ENCODE measurements at regions not wholly inside any gene's neighbourhood (a gene's known extent, or its start where the extent isn't known, plus 50 kb on each side); places are given as distances from the start of the nearest gene placed in this dataset.

DNA sequence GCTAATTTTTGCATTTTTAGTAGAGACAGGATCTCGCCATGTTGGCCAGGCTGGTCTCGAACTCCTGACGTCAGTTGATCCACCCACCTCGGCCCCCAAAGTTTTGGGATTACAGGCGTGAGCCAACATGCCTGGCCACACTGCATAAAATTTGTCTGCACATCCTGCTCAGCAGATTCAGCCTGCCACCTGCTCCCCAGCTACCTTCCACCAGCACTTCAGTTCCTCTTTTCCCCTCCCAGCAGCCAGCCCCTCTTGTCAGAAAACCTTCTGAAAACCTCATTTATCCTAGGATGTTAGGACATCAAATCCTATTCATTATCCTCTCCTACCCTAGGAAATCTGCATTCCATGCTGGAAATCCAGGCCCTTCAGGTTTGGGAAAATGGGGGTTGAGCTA lies 78.2 kb upstream of the CALM2 start:
- H3K9me3 Mint-ChIP-seq (ENCODE audit: unreplicated experiment) = no peaks in the 10 kb centered on the region
- no peaks in the 10 kb centered on the region for H3K27me3 Mint-ChIP-seq (ENCODE audit: unreplicated experiment)
- H3K4me3 Mint-ChIP-seq (ENCODE audit: unreplicated experiment) = no peak overlapping the region
- peaks cover 4% of the 10 kb centered on the region for H3K36me3 Mint-ChIP-seq (ENCODE audit: low read depth, unreplicated experiment)
- H3K4me1 Mint-ChIP-seq (ENCODE audit: unreplicated experiment) = peaks cover 6% of the 10 kb centered on the region
- H3K27ac Mint-ChIP-seq (ENCODE audit: unreplicated experiment) = no peak overlapping the region
- no peak for TF ChIP-seq CTCF (IDR thresholded peaks at IDR 0.05; ENCODE audit: unreplicated experiment)
- no peak for DNase-seq (ENCODE audit: low spot score)

GRCh38 chr2:47253447-47253846 lies 77.1 kb upstream of the CALM2 start:
- no peak overlapping the region for H3K4me3 Mint-ChIP-seq (ENCODE audit: unreplicated experiment)
- H3K36me3 Mint-ChIP-seq (ENCODE audit: low read depth, unreplicated experiment) = peaks cover 4% of the 10 kb centered on the region
- TF ChIP-seq CTCF (IDR thresholded peaks at IDR 0.05; ENCODE audit: unreplicated experiment) = no peak
- H3K27ac Mint-ChIP-seq (ENCODE audit: unreplicated experiment) = no peak overlapping the region
- H3K4me1 Mint-ChIP-seq (ENCODE audit: unreplicated experiment) = peaks cover 9% of the 10 kb centered on the region
- no peak for DNase-seq (ENCODE audit: low spot score)
- peaks cover 1% of the 10 kb centered on the region for H3K27me3 Mint-ChIP-seq (ENCODE audit: unreplicated experiment)
- H3K9me3 Mint-ChIP-seq (ENCODE audit: unreplicated experiment) = no peaks in the 10 kb centered on the region

GRCh38 chr2:47251404-47251675 lies 75.0 kb upstream of the CALM2 start:
- no peak for TF ChIP-seq CTCF (IDR thresholded peaks at IDR 0.05; ENCODE audit: unreplicated experiment)
- H3K9me3 Mint-ChIP-seq (ENCODE audit: unreplicated experiment) = no peaks in the 10 kb centered on the region
- H3K4me3 Mint-ChIP-seq (ENCODE audit: unreplicated experiment) = no peak overlapping the region
- DNase-seq (ENCODE audit: low spot score) = no peak
- H3K27me3 Mint-ChIP-seq (ENCODE audit: unreplicated experiment) = peaks cover 3% of the 10 kb centered on the region
- peaks cover 4% of the 10 kb centered on the region for H3K36me3 Mint-ChIP-seq (ENCODE audit: low read depth, unreplicated experiment)
- peaks cover 9% of the 10 kb centered on the region for H3K4me1 Mint-ChIP-seq (ENCODE audit: unreplicated experiment)
- H3K27ac Mint-ChIP-seq (ENCODE audit: unreplicated experiment) = no peak overlapping the region

- Mint-ChIP-seq H3K9me3 (ENCODE audit: unreplicated experiment) (no peaks in the 10 kb centered on the region), H3K4me3 (ENCODE audit: unreplicated experiment) (no peak overlapping the region), H3K36me3 (ENCODE audit: low read depth, unreplicated experiment) (peaks cover 4% of the 10 kb centered on the region), H3K27me3 (ENCODE audit: unreplicated experiment) (peaks cover 3% of the 10 kb centered on the region), H3K27ac (ENCODE audit: unreplicated experiment) (no peak overlapping the region), H3K4me1 (ENCODE audit: unreplicated experiment) (peaks cover 9% of the 10 kb centered on the region)
- DNase-seq (ENCODE audit: low spot score) = no peak
- TF ChIP-seq CTCF (IDR thresholded peaks at IDR 0.05; ENCODE audit: unreplicated experiment) = no peak
Measured at GRCh38 chr2:47250586-47251403, 74.5 kb upstream of the CALM2 start.

DNA sequence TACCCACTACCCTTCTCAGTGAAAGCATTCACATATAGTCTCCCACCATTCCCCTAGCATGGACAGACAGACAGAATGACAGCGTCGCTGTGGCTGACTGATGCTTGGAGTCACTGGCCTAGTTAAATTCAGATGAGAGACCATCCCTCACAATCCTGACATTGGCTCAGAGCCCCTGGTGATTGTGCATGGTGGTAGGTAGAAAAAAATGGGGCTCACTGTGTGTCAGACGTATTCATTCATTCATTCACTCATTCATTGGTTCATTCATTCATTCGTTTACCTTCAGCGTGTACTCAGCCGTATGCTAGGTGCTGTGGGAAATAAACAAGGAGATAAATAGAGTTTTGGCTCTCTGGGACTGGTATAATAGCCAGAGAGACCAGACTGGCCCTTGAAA lies 73.6 kb upstream of the CALM2 start:
- Mint-ChIP-seq H3K4me1 (ENCODE audit: unreplicated experiment) (peaks cover 9% of the 10 kb centered on the region), H3K27ac (ENCODE audit: unreplicated experiment) (no peak overlapping the region), H3K27me3 (ENCODE audit: unreplicated experiment) (peaks cover 3% of the 10 kb centered on the region), H3K9me3 (ENCODE audit: unreplicated experiment) (no peaks in the 10 kb centered on the region), H3K4me3 (ENCODE audit: unreplicated experiment) (no peak overlapping the region), H3K36me3 (ENCODE audit: low read depth, unreplicated experiment) (peaks cover 4% of the 10 kb centered on the region)
- TF ChIP-seq CTCF (IDR thresholded peaks at IDR 0.05; ENCODE audit: unreplicated experiment) = no peak
- DNase-seq (ENCODE audit: low spot score) = no peak

Measured in endothelial cell (in vitro differentiated cells).